Fibroblast of lung (primary cell): ENCODE measurements at regions not wholly inside any gene's neighbourhood (a gene's known extent, or its start where the extent isn't known, plus 50 kb on each side); places are given as distances from the start of the nearest gene placed in this dataset.

Source experiments
- EZH2 ChIP-seq: IDR thresholded peaks from 2 replicates; pipeline ENCODE4 v1.5.1; 2012; ENCODE audit warnings: low read length, control low read depth, mild to moderate bottlenecking; ENCODE audit errors: missing control alignments
- TF ChIP-seq, protein P1 (sequence below), 2 donors: IDR thresholded peaks in 1 of 2; conservative IDR thresholded peaks in 1 of 2; 1 replicate in 1 of 2; 2 replicates in 1 of 2; pipeline ENCODE4 v1.5.1; 2011 to 2012; ENCODE audit warnings: low read length in 2 of 2, control low read depth in 1 of 2, inconsistent platforms in 1 of 2, low read depth in 1 of 2, mild to moderate bottlenecking in 1 of 2

GRCh38 chr1:11400155-11400554 lies 78.8 kb upstream of the DISP3 start:
- TF ChIP-seq, protein P1, sequence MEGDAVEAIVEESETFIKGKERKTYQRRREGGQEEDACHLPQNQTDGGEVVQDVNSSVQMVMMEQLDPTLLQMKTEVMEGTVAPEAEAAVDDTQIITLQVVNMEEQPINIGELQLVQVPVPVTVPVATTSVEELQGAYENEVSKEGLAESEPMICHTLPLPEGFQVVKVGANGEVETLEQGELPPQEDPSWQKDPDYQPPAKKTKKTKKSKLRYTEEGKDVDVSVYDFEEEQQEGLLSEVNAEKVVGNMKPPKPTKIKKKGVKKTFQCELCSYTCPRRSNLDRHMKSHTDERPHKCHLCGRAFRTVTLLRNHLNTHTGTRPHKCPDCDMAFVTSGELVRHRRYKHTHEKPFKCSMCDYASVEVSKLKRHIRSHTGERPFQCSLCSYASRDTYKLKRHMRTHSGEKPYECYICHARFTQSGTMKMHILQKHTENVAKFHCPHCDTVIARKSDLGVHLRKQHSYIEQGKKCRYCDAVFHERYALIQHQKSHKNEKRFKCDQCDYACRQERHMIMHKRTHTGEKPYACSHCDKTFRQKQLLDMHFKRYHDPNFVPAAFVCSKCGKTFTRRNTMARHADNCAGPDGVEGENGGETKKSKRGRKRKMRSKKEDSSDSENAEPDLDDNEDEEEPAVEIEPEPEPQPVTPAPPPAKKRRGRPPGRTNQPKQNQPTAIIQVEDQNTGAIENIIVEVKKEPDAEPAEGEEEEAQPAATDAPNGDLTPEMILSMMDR (conservative IDR thresholded peaks at IDR 0.05 in 1 of 2, IDR thresholded peaks at IDR 0.05 in 1 of 2; ENCODE audit: low read depth in 1 of 2, low read length in 2 of 2), result no peak
- TF ChIP-seq EZH2, result no peak
